ENCODE measurements at regions not wholly inside any gene's neighbourhood (a gene's known extent, or its start where the extent isn't known, plus 50 kb on each side); places are given as distances from the start of the nearest gene placed in this dataset.

DNA sequence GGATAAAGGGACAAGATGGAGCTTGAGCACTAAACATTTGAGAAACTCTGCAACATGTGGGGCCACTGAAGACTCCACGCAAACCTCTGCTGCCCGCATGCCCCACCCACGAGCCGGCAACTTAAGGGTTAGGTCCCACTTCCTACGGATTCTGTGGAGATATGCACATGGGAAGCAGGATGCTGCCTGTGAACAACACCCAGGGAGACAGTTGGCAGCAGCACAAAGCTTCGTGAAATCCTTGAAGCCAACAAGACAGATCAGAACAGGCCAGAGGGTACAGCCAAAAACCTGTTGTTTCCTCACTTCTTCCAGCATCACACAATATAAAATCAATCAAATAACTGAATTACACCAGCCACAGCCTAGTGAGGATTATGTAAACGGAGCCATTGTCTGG is 270.4 kb downstream of the ENC1 start:
- H3K4me1 ChIP-seq = no peaks in the 10 kb centered on the region
- in situ Hi-C loops (cut with MboI; ENCODE audit: low sequenced_read_pairs) = no loop called here
- no peaks in the 10 kb centered on the region for H3K9me3 ChIP-seq
- H3K4me3 ChIP-seq = no peak overlapping the region
- no peaks in the 10 kb centered on the region for H3K36me3 ChIP-seq (replicated peaks)
- no peak for DNase-seq (ENCODE audit: low spot score in 2 of 2)
- H3K27me3 ChIP-seq (ENCODE audit: low read depth) = no peaks in the 10 kb centered on the region

DNA sequence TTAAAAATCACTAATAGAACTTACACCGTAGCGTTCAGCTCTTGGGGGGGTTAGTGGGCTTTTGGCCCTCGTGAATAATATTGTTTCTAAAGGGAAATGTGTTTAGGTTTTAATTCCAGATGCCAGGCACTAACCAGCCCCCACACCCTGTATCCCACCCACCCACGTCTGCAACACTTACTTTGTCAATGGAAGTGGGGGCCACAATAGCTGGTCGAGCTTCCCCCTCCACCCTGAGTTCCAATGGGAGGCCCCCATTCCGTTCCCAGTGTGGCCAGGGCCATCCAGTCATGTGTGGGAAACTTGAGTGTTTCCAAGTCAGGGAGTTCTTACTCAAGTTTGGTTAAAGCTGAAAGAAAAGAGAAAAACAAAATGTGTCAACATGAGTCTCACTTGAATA is 271.4 kb downstream of the ENC1 start:
- H3K4me3 ChIP-seq = no peak overlapping the region
- no peaks in the 10 kb centered on the region for H3K36me3 ChIP-seq (replicated peaks)
- DNase-seq (ENCODE audit: low spot score in 2 of 2) = no peak
- H3K4me1 ChIP-seq = no peaks in the 10 kb centered on the region
- in situ Hi-C loops (cut with MboI; ENCODE audit: low sequenced_read_pairs) = no loop called here
- no peaks in the 10 kb centered on the region for H3K27me3 ChIP-seq (ENCODE audit: low read depth)
- H3K9me3 ChIP-seq = no peaks in the 10 kb centered on the region

DNA sequence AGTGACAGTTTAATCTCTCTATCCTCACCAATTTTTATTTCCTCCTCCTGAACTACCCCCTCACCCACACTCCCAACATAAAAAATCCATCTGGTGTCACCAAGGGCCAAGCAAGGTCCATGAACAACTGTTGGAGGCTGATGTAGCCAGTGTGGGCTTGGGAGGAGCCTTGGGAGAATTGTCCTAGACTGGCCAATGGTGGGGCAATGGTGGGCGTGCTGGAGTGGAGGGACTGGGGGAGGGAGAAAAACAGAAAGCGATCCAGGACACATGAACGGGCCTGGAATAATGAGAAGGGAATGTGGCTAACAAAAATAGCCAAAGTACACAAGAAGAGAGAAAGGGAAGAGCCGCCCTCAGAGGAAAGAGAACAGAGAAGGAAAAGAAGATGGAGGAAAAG is 272.6 kb downstream of the ENC1 start:
- Histone ChIP-seq H3K36me3 (replicated peaks) (no peaks in the 10 kb centered on the region), H3K4me3 (no peak overlapping the region), H3K4me1 (no peaks in the 10 kb centered on the region), H3K27me3 (ENCODE audit: low read depth) (no peaks in the 10 kb centered on the region), H3K9me3 (no peaks in the 10 kb centered on the region)
- no peak for DNase-seq (ENCODE audit: low spot score in 2 of 2)
- in situ Hi-C loops (cut with MboI; ENCODE audit: low sequenced_read_pairs) = no loop called here

DNA sequence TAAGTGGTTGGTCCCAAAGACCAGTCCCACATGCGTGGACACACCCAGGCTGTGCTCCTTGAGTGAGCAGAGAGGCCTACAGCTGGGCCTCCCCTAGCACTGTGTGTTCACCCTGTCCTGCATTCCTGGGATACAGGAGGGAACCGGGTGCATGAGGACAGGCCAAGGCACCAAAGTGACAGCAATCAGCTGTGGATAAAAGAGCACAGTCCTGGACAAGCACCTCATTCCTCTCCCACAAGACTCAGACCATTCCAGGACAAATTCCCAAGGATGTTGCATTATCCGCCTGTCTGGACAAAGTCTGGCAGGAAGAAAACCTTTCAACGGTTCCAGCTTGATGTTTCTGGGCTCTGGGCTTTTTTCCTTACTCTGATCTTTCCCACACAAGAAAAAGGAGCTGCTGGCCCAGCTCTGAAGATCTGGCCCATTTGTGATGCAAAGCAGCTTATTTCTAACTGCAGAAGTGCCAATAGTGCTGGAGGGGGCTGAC is 273.2 kb downstream of the ENC1 start:
- Histone ChIP-seq H3K4me3 (no peak overlapping the region), H3K27me3 (ENCODE audit: low read depth) (no peaks in the 10 kb centered on the region), H3K9me3 (no peaks in the 10 kb centered on the region), H3K36me3 (replicated peaks) (no peaks in the 10 kb centered on the region), H3K4me1 (no peaks in the 10 kb centered on the region)
- in situ Hi-C loops (cut with MboI; ENCODE audit: low sequenced_read_pairs) = no loop called here
- no peak for DNase-seq (ENCODE audit: low spot score in 2 of 2)

DNA sequence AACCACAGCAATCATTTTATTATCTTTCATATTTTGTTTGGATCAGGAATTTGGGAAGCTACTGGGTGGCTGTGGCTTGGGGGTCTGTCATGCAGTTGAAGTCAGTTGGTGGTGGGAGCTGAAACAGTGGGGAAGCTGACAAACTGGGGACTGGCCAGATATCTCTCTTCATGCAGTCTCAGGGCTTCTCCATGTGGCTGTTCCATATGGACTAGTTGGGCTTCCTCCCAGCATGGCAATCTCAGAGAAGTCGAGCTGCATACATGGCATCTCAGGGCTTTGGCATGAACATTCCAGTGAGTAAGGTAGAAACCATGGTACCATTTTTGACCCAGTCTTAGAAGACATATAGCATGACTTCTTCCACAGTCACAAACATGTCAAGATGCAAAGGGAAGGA is 274.8 kb downstream of the ENC1 start:
- Histone ChIP-seq H3K4me1 (no peaks in the 10 kb centered on the region), H3K27me3 (ENCODE audit: low read depth) (no peaks in the 10 kb centered on the region), H3K36me3 (replicated peaks) (no peaks in the 10 kb centered on the region), H3K4me3 (no peak overlapping the region), H3K9me3 (no peaks in the 10 kb centered on the region)
- in situ Hi-C loops (cut with MboI; ENCODE audit: low sequenced_read_pairs) = no loop called here
- no peak for DNase-seq (ENCODE audit: low spot score in 2 of 2)

DNA sequence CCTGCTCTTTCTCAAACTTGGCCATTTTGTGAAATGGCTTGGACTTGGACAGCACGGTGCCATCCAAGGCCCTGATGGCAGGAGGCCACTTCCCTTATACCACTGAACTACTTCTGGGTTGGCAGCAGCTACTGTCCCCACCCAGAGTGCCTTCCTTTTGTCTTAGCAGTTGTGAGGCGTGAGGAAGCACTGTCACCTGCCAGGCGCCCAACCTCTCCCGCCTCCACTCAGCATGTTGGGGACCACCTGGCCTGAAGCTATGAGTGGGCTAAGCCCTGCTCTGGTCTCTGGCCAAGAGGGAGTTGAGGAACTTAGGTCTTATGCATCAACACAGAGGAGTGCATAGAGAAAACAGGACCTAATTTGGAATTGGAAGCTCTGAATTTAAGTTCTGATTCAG is 276.0 kb downstream of the ENC1 start:
- no peaks in the 10 kb centered on the region for H3K27me3 ChIP-seq (ENCODE audit: low read depth)
- H3K4me1 ChIP-seq = no peaks in the 10 kb centered on the region
- H3K4me3 ChIP-seq = no peak overlapping the region
- H3K9me3 ChIP-seq = no peaks in the 10 kb centered on the region
- in situ Hi-C loops (cut with MboI; ENCODE audit: low sequenced_read_pairs) = no loop called here
- no peak for DNase-seq (ENCODE audit: low spot score in 2 of 2)
- no peaks in the 10 kb centered on the region for H3K36me3 ChIP-seq (replicated peaks)

DNA sequence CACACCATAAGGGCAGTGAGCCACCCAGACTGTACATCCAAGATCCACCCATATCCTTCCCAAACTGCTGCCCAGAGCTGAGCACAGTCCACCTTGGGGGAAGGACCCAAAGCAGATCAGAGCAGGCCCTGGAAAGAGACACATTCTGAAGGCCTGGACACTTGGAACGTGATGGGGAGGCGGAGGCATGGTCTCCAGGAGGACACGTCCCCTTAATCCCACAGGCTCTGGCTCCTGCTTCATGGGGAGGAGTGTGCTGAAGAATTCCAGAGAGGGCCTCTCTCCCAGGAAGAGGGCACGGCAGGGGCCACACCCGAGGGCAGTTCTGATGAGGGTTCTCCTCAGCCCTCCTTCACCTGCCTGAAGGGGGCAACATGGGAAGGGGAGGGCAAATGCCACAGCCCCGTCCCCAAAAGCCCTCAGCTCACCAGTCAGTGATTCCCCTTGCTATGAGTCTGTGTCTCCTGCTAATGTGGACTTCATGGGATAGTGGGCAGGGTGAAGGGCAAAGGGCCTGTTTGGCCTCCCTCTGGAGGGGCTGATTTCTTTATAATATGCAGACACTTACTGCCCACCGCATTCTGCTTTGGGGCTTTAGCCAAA is 276.8 kb downstream of the ENC1 start:
- no peaks in the 10 kb centered on the region for H3K4me1 ChIP-seq
- H3K27me3 ChIP-seq (ENCODE audit: low read depth) = no peaks in the 10 kb centered on the region
- in situ Hi-C loops (cut with MboI; ENCODE audit: low sequenced_read_pairs) = no loop called here
- no peaks in the 10 kb centered on the region for H3K36me3 ChIP-seq (replicated peaks)
- no peak overlapping the region for H3K4me3 ChIP-seq
- H3K9me3 ChIP-seq = no peaks in the 10 kb centered on the region
- no peak for DNase-seq (ENCODE audit: low spot score in 2 of 2)

DNA sequence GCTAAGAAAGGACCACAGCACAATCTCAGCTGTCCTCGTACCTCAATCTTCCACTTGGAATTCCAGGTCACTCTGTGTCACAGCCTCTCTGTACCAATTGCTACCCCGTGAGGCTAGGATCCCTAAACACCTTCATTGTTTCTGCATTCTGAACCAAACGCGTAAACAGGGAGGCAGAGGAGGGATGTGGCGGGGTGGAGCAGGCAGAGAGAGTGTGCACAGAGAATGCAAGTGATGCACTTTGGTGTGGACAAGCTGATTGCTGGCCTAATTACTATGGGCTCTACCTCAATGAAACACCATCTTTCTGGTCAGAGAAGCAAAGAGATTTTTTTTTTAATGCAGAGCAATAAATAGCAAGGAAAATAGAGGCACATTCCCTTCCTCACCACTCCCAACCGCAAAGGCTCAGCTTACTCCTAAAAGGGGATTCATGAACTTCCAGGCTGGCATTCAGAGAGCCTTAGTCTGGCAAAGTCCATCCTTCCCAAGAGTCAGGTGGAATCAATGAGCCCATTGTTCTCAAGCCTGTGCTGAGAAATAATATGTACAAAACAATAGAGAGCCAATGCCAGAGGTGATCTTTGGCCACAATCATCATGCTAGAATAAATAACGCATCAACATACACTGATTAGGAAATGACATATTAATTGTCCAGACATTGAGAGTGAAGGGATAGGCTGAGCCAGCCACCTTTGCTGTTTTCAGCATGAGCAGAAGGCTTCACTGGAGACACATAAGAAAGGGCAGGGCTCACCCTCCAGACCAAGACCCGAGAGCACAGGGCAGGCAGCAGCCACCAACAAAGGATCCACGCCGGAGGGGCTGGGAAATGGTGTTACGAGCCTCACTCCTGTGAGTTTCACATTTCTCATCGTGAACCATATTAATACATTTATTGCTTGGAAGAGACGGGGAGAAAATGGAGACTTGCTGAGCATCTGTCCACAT is 278.8 kb downstream of the ENC1 start:
- no peaks in the 10 kb centered on the region for H3K9me3 ChIP-seq
- no peak overlapping the region for H3K4me3 ChIP-seq
- no peaks in the 10 kb centered on the region for H3K36me3 ChIP-seq (replicated peaks)
- no peaks in the 10 kb centered on the region for H3K27me3 ChIP-seq (ENCODE audit: low read depth)
- DNase-seq (ENCODE audit: low spot score in 2 of 2) = no peak
- in situ Hi-C loops (cut with MboI; ENCODE audit: low sequenced_read_pairs) = no loop called here
- H3K4me1 ChIP-seq = no peaks in the 10 kb centered on the region

DNA sequence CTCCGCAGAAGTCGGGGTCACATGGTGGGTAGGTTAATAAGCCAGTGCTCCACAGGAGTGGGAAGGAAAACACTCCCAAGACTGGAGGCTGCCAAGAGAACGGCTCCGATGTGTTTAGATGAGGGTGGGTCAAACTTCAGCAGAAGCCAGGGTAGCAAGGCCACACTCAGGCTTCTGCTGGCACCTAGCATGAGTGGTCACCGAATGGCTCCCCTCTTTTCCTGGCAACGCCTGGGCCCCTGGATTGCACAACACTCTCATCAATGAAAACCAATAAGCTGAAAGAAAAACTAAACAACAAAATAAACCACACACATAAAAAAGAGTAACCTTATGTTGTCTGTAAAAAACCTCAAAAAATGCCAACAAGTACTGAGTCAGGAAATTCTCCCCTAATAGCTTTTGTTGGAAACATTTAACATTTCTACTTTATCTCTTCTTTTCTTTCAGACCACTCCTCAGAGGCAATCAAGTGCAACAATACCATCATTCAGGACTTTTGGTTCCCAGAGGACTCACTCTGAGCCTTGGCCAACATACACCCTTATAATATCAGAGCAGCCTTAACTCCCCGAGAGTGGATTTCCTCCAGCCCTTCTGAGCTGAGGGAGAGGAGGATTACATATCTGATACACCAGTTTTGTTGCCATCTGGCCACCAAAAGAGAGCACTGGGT is 279.9 kb downstream of the ENC1 start:
- Histone ChIP-seq H3K4me3 (no peak overlapping the region), H3K36me3 (replicated peaks) (no peaks in the 10 kb centered on the region), H3K4me1 (no peaks in the 10 kb centered on the region), H3K27me3 (ENCODE audit: low read depth) (no peaks in the 10 kb centered on the region), H3K9me3 (no peaks in the 10 kb centered on the region)
- DNase-seq (ENCODE audit: low spot score in 2 of 2) = no peak
- in situ Hi-C loops (cut with MboI; ENCODE audit: low sequenced_read_pairs) = no loop called here

DNA sequence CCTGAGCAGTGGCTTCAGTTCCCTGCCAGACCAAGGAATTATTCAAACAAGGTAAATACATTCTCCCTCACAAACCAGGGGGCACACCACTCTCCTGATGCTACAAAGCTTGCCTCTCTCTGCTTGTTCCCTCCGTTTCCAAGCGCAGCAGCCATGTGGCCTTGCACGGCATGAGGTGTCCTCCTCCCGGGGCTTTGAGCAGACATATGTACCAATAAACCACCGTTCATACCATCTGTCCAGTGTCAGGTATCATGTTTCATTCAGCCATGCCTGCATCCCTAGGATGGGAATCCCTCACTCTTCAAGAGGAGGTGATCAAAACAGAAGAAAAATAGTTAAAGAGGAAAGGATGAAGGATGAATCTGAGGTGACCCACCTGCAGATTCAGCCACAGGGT is 282.7 kb downstream of the ENC1 start:
- no peaks in the 10 kb centered on the region for H3K4me1 ChIP-seq
- in situ Hi-C loops (cut with MboI; ENCODE audit: low sequenced_read_pairs) = no loop called here
- H3K27me3 ChIP-seq (ENCODE audit: low read depth) = no peaks in the 10 kb centered on the region
- H3K36me3 ChIP-seq (replicated peaks) = no peaks in the 10 kb centered on the region
- H3K9me3 ChIP-seq = no peaks in the 10 kb centered on the region
- H3K4me3 ChIP-seq = no peak overlapping the region
- DNase-seq (ENCODE audit: low spot score in 2 of 2) = no peak

DNA sequence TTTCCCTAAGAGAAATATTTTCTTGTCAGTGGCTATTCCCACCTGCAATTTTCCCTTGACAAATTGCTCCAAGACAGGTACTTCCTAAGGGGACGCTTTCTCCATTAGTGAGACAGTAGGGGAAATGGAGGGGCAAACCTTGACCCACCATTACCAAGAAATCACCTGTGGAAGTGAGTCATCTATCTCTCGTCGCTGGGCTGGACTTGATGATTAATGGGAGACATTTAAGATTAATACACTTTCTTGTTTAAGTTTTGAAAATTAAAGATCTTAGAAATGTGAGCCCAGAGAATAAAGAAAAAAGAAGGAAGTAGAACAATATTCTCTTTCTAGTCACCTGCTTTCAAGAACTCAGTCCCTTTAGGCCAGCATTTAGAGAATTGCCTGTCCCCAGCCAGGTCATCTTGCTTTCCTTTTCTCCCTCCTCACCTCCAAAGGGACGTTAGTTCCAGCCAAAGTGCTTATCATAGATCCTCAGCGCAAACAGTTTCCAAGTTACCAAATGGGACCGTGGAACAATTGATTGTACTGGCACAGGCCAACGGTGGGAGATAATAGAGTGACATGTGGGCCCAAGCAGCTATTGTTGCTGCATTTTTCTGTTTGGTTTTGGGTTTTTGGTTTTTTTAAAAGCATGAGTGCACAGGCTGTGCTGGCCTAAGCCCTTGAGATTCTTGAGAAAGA is 284.4 kb downstream of the ENC1 start:
- H3K4me3 ChIP-seq = no peak overlapping the region
- no peaks in the 10 kb centered on the region for H3K36me3 ChIP-seq (replicated peaks)
- no peak for DNase-seq (ENCODE audit: low spot score in 2 of 2)
- in situ Hi-C loops (cut with MboI; ENCODE audit: low sequenced_read_pairs) = no loop called here
- no peaks in the 10 kb centered on the region for H3K9me3 ChIP-seq
- H3K4me1 ChIP-seq = no peaks in the 10 kb centered on the region
- H3K27me3 ChIP-seq (ENCODE audit: low read depth) = no peaks in the 10 kb centered on the region

DNA sequence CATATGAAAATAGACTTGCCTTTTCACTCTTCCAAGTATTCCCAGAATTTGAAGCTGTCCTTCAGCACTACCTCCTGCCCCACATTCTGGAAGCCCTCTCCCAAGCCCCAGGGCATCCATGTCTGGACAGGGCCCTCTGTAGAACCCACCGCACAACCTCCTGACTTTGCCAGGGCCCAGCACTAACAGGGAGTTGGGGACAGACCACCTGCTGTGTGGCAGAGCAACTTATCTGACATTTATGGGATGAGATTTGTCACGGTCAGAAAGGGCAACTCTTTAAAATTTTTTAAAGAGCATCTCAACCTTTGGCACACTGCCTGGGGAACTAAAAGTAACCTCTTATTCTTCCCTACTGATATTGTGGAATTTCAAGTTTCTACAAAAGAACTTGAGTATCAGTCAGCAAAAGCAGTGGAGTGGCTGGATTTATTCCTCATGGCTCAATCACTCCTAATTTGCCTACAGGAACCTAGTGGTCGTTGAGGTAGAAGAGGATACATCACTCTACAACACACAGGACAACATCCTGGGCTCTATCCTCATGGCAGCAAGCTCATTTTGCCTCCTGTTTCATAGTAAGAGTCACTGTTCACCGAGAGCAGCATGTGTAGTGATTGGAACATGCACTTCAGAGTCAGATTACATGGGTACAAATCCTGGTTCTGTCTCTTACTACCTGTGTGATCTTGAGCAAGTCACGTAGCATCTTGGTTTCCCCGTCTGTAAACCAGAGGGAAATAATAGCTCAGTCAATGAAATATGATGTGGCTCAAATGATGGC is 285.3 kb downstream of the ENC1 start:
- in situ Hi-C loops (cut with MboI; ENCODE audit: low sequenced_read_pairs) = no loop called here
- Histone ChIP-seq H3K4me1 (no peaks in the 10 kb centered on the region), H3K27me3 (ENCODE audit: low read depth) (no peaks in the 10 kb centered on the region), H3K4me3 (no peak overlapping the region), H3K36me3 (replicated peaks) (no peaks in the 10 kb centered on the region), H3K9me3 (no peaks in the 10 kb centered on the region)
- DNase-seq (ENCODE audit: low spot score in 2 of 2) = no peak

DNA sequence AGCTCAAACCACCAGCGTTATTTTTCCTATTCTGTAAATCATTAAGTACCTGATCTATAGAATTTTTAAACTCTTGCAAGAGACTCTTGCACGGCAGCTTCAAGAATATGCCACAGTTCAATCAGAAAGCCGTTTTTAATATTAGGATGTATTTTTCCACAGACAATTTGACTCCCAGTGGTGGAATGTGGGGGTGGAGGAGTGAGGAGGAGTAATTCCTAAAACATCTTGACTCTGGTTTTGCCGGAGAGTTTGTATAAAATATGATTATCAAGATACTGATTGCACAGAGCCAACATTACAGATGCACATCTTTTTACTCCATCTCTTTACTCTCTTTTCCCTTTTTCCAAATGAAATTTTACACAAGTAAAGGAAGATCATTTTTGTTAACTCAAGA is 288.3 kb downstream of the ENC1 start:
- no peak overlapping the region for H3K4me3 ChIP-seq
- H3K27me3 ChIP-seq (ENCODE audit: low read depth) = no peaks in the 10 kb centered on the region
- no peak for DNase-seq (ENCODE audit: low spot score in 2 of 2)
- H3K36me3 ChIP-seq (replicated peaks) = no peaks in the 10 kb centered on the region
- H3K4me1 ChIP-seq = no peaks in the 10 kb centered on the region
- in situ Hi-C loops (cut with MboI; ENCODE audit: low sequenced_read_pairs) = no loop called here
- H3K9me3 ChIP-seq = no peaks in the 10 kb centered on the region
